Neural cell (in vitro differentiated cells): ENCODE measurements at regions not wholly inside any gene's neighbourhood (a gene's known extent, or its start where the extent isn't known, plus 50 kb on each side); places are given as distances from the start of the nearest gene placed in this dataset.

Experiments used
- CTCF ChIP-seq: fragments of 450-650 bp; IDR thresholded peaks from 2 replicates; pipeline ENCODE4 v1.5.1; 2014; ENCODE audit warnings: antibody characterized with exemption, mild to moderate bottlenecking, moderate library complexity; ENCODE audit not compliant: poor library complexity, severe bottlenecking
- REST ChIP-seq: IDR thresholded peaks from 2 replicates; pipeline ENCODE4 v1.6.1; 2012; ENCODE audit warnings: borderline replicate concordance

- no peak for TF ChIP-seq CTCF
- no peak for TF ChIP-seq REST
These were observed 1672.3 kb downstream of the ARAP2 start for GRCh38 chr4:34572026-34572425.
